ENCODE measurements at regions not wholly inside any gene's neighbourhood (a gene's known extent, or its start where the extent isn't known, plus 50 kb on each side); places are given as distances from the start of the nearest gene placed in this dataset.

GRCh38 chr1:58308206-58308605 lies 238.3 kb downstream of the OMA1 start:
- DNase-seq = no peak

GRCh38 chr1:58307431-58307830 lies 239.1 kb downstream of the OMA1 start:
- no peak for DNase-seq

GRCh38 chr1:58305622-58306021 lies 240.9 kb downstream of the OMA1 start:
- no peak for DNase-seq

GRCh38 chr1:58304346-58304975 lies 242.1 kb downstream of the OMA1 start:
- no peak for DNase-seq

GRCh38 chr1:58303841-58304240 lies 242.7 kb downstream of the OMA1 start:
- no peak for DNase-seq

GRCh38 chr1:58293388-58293787 lies 253.1 kb downstream of the OMA1 start:
- DNase-seq = no peak

- DNase-seq = no peak
Measured at GRCh38 chr1:58290685-58291372, 255.7 kb downstream of the OMA1 start.

- no peak for DNase-seq
Measured at GRCh38 chr1:58288624-58289142, 257.8 kb downstream of the OMA1 start.

GRCh38 chr1:58287894-58288623 lies 258.5 kb downstream of the OMA1 start:
- DNase-seq = no peak

- DNase-seq = no peak
Measured at GRCh38 chr1:58284225-58284510, 262.4 kb downstream of the OMA1 start.

GRCh38 chr1:58283388-58284224 lies 262.9 kb downstream of the OMA1 start:
- DNase-seq = no peak

GRCh38 chr1:58282623-58283387 lies 263.7 kb downstream of the OMA1 start:
- DNase-seq = no peak

GRCh38 chr1:58266242-58266641 lies 280.3 kb downstream of the OMA1 start:
- no peak for DNase-seq

- DNase-seq = no peak
Measured at GRCh38 chr1:58264462-58264861, 282.1 kb downstream of the OMA1 start.

GRCh38 chr1:58262702-58263101 lies 283.8 kb downstream of the OMA1 start:
- DNase-seq = no peak

- no peak for DNase-seq
Measured at GRCh38 chr1:58258082-58258481, 288.4 kb downstream of the OMA1 start.

- DNase-seq = no peak
Measured at GRCh38 chr1:58257003-58257402, 289.5 kb downstream of the OMA1 start.

GRCh38 chr1:58256546-58256945 lies 290.0 kb downstream of the OMA1 start:
- no peak for DNase-seq

GRCh38 chr1:58256041-58256440 lies 290.5 kb downstream of the OMA1 start:
- no peak for DNase-seq

- DNase-seq = no peak
Measured at GRCh38 chr1:58255192-58255591, 291.3 kb downstream of the OMA1 start.

- DNase-seq = no peak
Measured at GRCh38 chr1:58251430-58252073, 295.0 kb downstream of the OMA1 start.

- DNase-seq = no peak
Measured at GRCh38 chr1:58250587-58250948, 296.0 kb downstream of the OMA1 start.
